ENCODE measurements at regions not wholly inside any gene's neighbourhood (a gene's known extent, or its start where the extent isn't known, plus 50 kb on each side); places are given as distances from the start of the nearest gene placed in this dataset.

DNA sequence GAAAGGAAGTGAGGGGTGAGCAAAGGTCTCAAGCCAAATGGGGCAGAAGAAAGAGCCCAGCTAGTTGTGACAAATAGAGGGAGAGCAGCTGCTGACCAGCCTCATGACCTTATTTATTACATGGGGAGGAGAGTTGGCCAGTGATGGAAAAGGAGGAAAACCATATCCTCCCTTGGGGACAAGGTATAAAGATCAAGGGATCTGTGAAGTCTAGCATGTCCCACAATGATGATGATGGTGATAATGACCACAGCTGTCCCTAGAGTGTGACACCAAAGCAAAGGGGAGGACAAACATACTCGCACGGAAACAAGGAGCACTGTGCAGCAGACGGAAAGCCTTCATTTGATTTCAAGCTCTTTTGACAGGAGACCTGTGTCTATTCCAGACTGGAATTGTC is 190.4 kb upstream of the MCHR2 start:
- intact Hi-C loops (cut with micrococcal nuclease): no loop called here
- Mint-ChIP-seq H3K4me1 (ENCODE audit: insufficient read depth, unreplicated experiment) (no peaks in the 10 kb centered on the region), H3K27me3 (ENCODE audit: insufficient read depth, unreplicated experiment) (no peaks in the 10 kb centered on the region), H3K9me3 (ENCODE audit: unreplicated experiment) (no peaks in the 10 kb centered on the region), H3K36me3 (ENCODE audit: insufficient read depth, unreplicated experiment) (no peaks in the 10 kb centered on the region), H3K4me3 (ENCODE audit: unreplicated experiment) (no peak overlapping the region), H3K27ac (ENCODE audit: low read depth, unreplicated experiment) (no peak overlapping the region)
- DNase-seq (ENCODE audit: unreplicated experiment): no peak
- POLR2A ChIA-PET: no interaction called here
- BruUV-seq (replicated peaks): no TSS peak
- TF ChIP-seq, protein P1, sequence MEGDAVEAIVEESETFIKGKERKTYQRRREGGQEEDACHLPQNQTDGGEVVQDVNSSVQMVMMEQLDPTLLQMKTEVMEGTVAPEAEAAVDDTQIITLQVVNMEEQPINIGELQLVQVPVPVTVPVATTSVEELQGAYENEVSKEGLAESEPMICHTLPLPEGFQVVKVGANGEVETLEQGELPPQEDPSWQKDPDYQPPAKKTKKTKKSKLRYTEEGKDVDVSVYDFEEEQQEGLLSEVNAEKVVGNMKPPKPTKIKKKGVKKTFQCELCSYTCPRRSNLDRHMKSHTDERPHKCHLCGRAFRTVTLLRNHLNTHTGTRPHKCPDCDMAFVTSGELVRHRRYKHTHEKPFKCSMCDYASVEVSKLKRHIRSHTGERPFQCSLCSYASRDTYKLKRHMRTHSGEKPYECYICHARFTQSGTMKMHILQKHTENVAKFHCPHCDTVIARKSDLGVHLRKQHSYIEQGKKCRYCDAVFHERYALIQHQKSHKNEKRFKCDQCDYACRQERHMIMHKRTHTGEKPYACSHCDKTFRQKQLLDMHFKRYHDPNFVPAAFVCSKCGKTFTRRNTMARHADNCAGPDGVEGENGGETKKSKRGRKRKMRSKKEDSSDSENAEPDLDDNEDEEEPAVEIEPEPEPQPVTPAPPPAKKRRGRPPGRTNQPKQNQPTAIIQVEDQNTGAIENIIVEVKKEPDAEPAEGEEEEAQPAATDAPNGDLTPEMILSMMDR (IDR thresholded peaks at IDR 0.05; ENCODE audit: unreplicated experiment): no peak
- CTCF ChIA-PET: no interaction called here

DNA sequence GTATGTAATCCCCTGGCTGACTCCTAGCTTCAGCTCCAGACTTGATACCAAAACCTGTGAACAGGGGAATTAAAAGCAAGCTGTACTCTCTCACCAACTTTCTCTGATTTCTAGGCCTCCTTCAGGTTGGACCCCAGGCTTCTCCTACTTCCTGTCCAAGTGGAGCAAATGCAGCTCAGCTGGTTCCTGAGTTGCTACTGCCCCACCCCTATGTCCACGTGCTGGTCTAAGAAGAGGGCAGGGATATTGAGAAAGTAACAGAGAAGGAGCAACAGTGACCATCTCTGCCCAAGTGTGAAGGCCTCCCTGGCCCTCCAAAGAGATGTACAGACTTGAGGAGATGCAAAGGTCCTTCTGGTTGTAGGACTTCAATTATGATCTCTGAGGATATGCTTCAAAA is 188.3 kb upstream of the MCHR2 start:
- H3K9me3 Mint-ChIP-seq (ENCODE audit: unreplicated experiment): no peaks in the 10 kb centered on the region
- H3K4me1 Mint-ChIP-seq (ENCODE audit: insufficient read depth, unreplicated experiment): peaks cover 7% of the 10 kb centered on the region
- no peaks in the 10 kb centered on the region for H3K36me3 Mint-ChIP-seq (ENCODE audit: insufficient read depth, unreplicated experiment)
- ChIA-PET POLR2A (interaction anchor here (0.6 kb wide), 1 partner anchor 96 kb away, joined by 3 read pairs; no protein-coding TSS in a partner anchor), CTCF (interaction anchor here (0.5 kb wide), 1 partner anchor 155 kb away, joined by 3 read pairs; no protein-coding TSS in a partner anchor)
- H3K27me3 Mint-ChIP-seq (ENCODE audit: insufficient read depth, unreplicated experiment): no peaks in the 10 kb centered on the region
- no TSS peak for BruUV-seq (replicated peaks)
- intact Hi-C loops (cut with micrococcal nuclease): no loop called here
- no peak for DNase-seq (ENCODE audit: unreplicated experiment)
- no peak overlapping the region for H3K4me3 Mint-ChIP-seq (ENCODE audit: unreplicated experiment)
- H3K27ac Mint-ChIP-seq (ENCODE audit: low read depth, unreplicated experiment): no peak overlapping the region
- TF ChIP-seq, protein P1 (IDR thresholded peaks at IDR 0.05; ENCODE audit: unreplicated experiment): no peak

DNA sequence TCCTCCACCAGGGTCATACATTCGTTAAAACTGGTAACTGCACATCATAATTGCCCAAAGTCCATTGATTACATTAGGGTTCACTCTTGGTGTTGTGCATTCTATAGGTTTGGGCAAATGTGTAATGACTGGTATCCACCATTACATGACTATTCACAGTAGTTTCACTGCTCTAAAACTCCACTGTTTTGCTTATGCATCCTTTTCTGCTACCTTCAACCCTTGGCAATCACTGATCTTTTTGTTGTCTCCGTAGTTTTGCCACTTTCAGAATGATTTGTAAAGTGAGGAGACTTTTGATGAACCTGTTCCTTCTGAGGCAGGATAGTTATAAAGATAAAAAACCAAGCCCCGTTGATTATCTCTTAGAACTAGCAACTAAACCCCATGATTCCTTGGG is 187.3 kb upstream of the MCHR2 start:
- Mint-ChIP-seq H3K27ac (ENCODE audit: low read depth, unreplicated experiment) (no peak overlapping the region), H3K4me3 (ENCODE audit: unreplicated experiment) (no peak overlapping the region), H3K27me3 (ENCODE audit: insufficient read depth, unreplicated experiment) (no peaks in the 10 kb centered on the region), H3K36me3 (ENCODE audit: insufficient read depth, unreplicated experiment) (no peaks in the 10 kb centered on the region), H3K9me3 (ENCODE audit: unreplicated experiment) (no peaks in the 10 kb centered on the region), H3K4me1 (ENCODE audit: insufficient read depth, unreplicated experiment) (peaks cover 10% of the 10 kb centered on the region)
- POLR2A ChIA-PET: no interaction called here
- CTCF ChIA-PET: no interaction called here
- DNase-seq (ENCODE audit: unreplicated experiment): no peak
- TF ChIP-seq, protein P1 (IDR thresholded peaks at IDR 0.05; ENCODE audit: unreplicated experiment): no peak
- intact Hi-C loops (cut with micrococcal nuclease): no loop called here
- no TSS peak for BruUV-seq (replicated peaks)

GRCh38 chr6:100179576-100179975 is 185.6 kb upstream of the MCHR2 start:
- Mint-ChIP-seq H3K4me1 (ENCODE audit: insufficient read depth, unreplicated experiment) (peaks cover 18% of the 10 kb centered on the region), H3K9me3 (ENCODE audit: unreplicated experiment) (no peaks in the 10 kb centered on the region), H3K27ac (ENCODE audit: low read depth, unreplicated experiment) (no peak overlapping the region), H3K27me3 (ENCODE audit: insufficient read depth, unreplicated experiment) (no peaks in the 10 kb centered on the region), H3K4me3 (ENCODE audit: unreplicated experiment) (no peak overlapping the region), H3K36me3 (ENCODE audit: insufficient read depth, unreplicated experiment) (no peaks in the 10 kb centered on the region)
- ChIA-PET POLR2A (interaction anchor here (1.3 kb wide), 1 partner anchor 24 kb away, joined by 3 read pairs; no protein-coding TSS in a partner anchor), CTCF (interaction anchor here (1.1 kb wide), 1 partner anchor 113 kb away, joined by 3 read pairs; no protein-coding TSS in a partner anchor)
- TF ChIP-seq, protein P1 (IDR thresholded peaks at IDR 0.05; ENCODE audit: unreplicated experiment): no peak
- no peak for DNase-seq (ENCODE audit: unreplicated experiment)
- BruUV-seq (replicated peaks): no TSS peak
- intact Hi-C loops (cut with micrococcal nuclease): no loop called here

All from MCF 10A (cell line).